GM20000 (cell line): ENCODE measurements at regions not wholly inside any gene's neighbourhood (a gene's known extent, or its start where the extent isn't known, plus 50 kb on each side); places are given as distances from the start of the nearest gene placed in this dataset.

Experiments used
- DNase-seq: peaks from one replicate; pipeline ENCODE4 v3.0.0; 2012; ENCODE audit warnings: low spot score
- CTCF ChIP-seq: IDR thresholded peaks from 2 replicates; pipeline ENCODE4 v1.5.1; 2012; ENCODE audit warnings: mild to moderate bottlenecking, control low read depth; ENCODE audit errors: extremely low read depth, missing control alignments

- DNase-seq, result no peak
- no peak for TF ChIP-seq CTCF
Observed at GRCh38 chr14:62364800-62365280, 602.6 kb downstream of the SNAPC1 start.

GRCh38 chr14:62369919-62370560, 607.8 kb downstream of the SNAPC1 start:
- no peak for DNase-seq

GRCh38 chr14:62373944-62374343, 611.7 kb downstream of the SNAPC1 start:
- DNase-seq, result no peak
- TF ChIP-seq CTCF, result no peak

More at GRCh38 chr14:62369919-62370560, 607.8 kb downstream of the SNAPC1 start:
- no peak for TF ChIP-seq CTCF

GRCh38 chr14:62378057-62378456, 615.8 kb downstream of the SNAPC1 start:
- TF ChIP-seq CTCF, result no peak
- DNase-seq, result no peak

GRCh38 chr14:62381311-62382070, 619.3 kb downstream of the SNAPC1 start:
- DNase-seq, result no peak
- TF ChIP-seq CTCF, result no peak

GRCh38 chr14:62409169-62409568, 636.1 kb downstream of the KCNH5 start:
- DNase-seq, result no peak
- TF ChIP-seq CTCF, result no peak

- no peak for TF ChIP-seq CTCF
- no peak for DNase-seq
Observed at GRCh38 chr14:62409626-62410300, 635.5 kb downstream of the KCNH5 start.
